Fibroblast of skin of right quadriceps (primary cell): ENCODE measurements at regions not wholly inside any gene's neighbourhood (a gene's known extent, or its start where the extent isn't known, plus 50 kb on each side); places are given as distances from the start of the nearest gene placed in this dataset.
"Not testable (repeated sequence)": the region's sequence is repeated elsewhere in the genome, so short reads cannot be mapped to it uniquely, and the experiment has no call there.

Experiments
- DNase-seq: peaks from one replicate; pipeline ENCODE4 v3.0.0-alpha.2; 2013

- peak; percentile 98 for DNase-seq
Measured at GRCh38 chr3:86793786-86794185, 197.2 kb downstream of the VGLL3 start.

- peak; percentile 60 for DNase-seq
Measured at GRCh38 chr3:86792316-86792715, 198.6 kb downstream of the VGLL3 start.

GRCh38 chr3:86790884-86791549 is 199.9 kb downstream of the VGLL3 start:
- DNase-seq = peak; percentile 59

- DNase-seq = peak; percentile 35
Measured at GRCh38 chr3:86788371-86788770, 202.6 kb downstream of the VGLL3 start.

- DNase-seq = peak; percentile 28
Measured at GRCh38 chr3:86787091-86787490, 203.9 kb downstream of the VGLL3 start.

GRCh38 chr3:86785386-86785785 is 205.6 kb downstream of the VGLL3 start:
- peak; percentile 66 for DNase-seq

- no peak for DNase-seq
Measured at GRCh38 chr3:86782866-86783265, 208.1 kb downstream of the VGLL3 start.

- DNase-seq = peak; percentile 58
Measured at GRCh38 chr3:86782286-86782685, 208.7 kb downstream of the VGLL3 start.

- DNase-seq = peak; percentile 54
Measured at GRCh38 chr3:86774082-86774691, 216.8 kb downstream of the VGLL3 start.

- DNase-seq = no peak
Measured at GRCh38 chr3:86772699-86773098, 218.2 kb downstream of the VGLL3 start.

- DNase-seq = no peak
Measured at GRCh38 chr3:86771741-86772512, 219.0 kb downstream of the VGLL3 start.

- DNase-seq = no peak
Measured at GRCh38 chr3:86766331-86766730, 224.6 kb downstream of the VGLL3 start.

- DNase-seq = not testable (repeated sequence)
Measured at GRCh38 chr3:86757322-86758179, 233.4 kb downstream of the VGLL3 start.

- DNase-seq = no peak
Measured at GRCh38 chr3:86748015-86748414, 242.9 kb downstream of the VGLL3 start.

GRCh38 chr3:86744051-86744450 is 246.9 kb downstream of the VGLL3 start:
- no peak for DNase-seq

GRCh38 chr3:86743233-86743632 is 247.7 kb downstream of the VGLL3 start:
- DNase-seq = no peak

- DNase-seq = no peak
Measured at GRCh38 chr3:86740751-86741150, 250.2 kb downstream of the VGLL3 start.

GRCh38 chr3:86739244-86739643 is 251.7 kb downstream of the VGLL3 start:
- DNase-seq = no peak

- no peak for DNase-seq
Measured at GRCh38 chr3:86738684-86739083, 252.3 kb downstream of the VGLL3 start.

GRCh38 chr3:86737517-86737916 is 253.4 kb downstream of the VGLL3 start:
- no peak for DNase-seq

- DNase-seq = no peak
Measured at GRCh38 chr3:86733257-86733656, 257.7 kb downstream of the VGLL3 start.

- DNase-seq = no peak
Measured at GRCh38 chr3:86731501-86731901, 259.4 kb downstream of the VGLL3 start.

- no peak for DNase-seq
Measured at GRCh38 chr3:86723433-86723832, 267.5 kb downstream of the VGLL3 start.
